ENCODE measurements at regions not wholly inside any gene's neighbourhood (a gene's known extent, or its start where the extent isn't known, plus 50 kb on each side); places are given as distances from the start of the nearest gene placed in this dataset.

GRCh38 chr3:30393079-30393478 lies 213.3 kb upstream of the TGFBR2 start:
- TF ChIP-seq CTCF (IDR thresholded peaks at IDR 0.05; ENCODE audit: poor library complexity, severe bottlenecking): no peak
- no peak for TF ChIP-seq RAD21 (conservative IDR thresholded peaks at IDR 0.05)

Measured in neural cell (in vitro differentiated cells).